SK-N-SH (cell line): ENCODE measurements at regions not wholly inside any gene's neighbourhood (a gene's known extent, or its start where the extent isn't known, plus 50 kb on each side); places are given as distances from the start of the nearest gene placed in this dataset.

Experiments used
- CTCF ChIA-PET: fragments of 300-600, 350-600 bp; formaldehyde crosslinking; extraction: SDS; loops from one replicate; lab custom pipeline; 2021; lab: Yijun Ruan, JAX
- POLR2A ChIA-PET: fragments of 350-600 bp; sonication (Branson Sonifier 250); formaldehyde crosslinking; extraction: SDS; loops from one replicate; lab custom pipeline; 2020; ENCODE audit warnings: antibody characterized with exemption, inconsistent platforms; lab: Yijun Ruan, JAX
- DNase-seq: peaks from one replicate; pipeline ENCODE4 v3.0.0; 2012
- H2AFZ ChIP-seq: fragments of 200-600 bp; sonication (generic); 2 replicates; pipeline ENCODE4 v1.8.1; 2016; ENCODE audit warnings: antibody characterized with exemption, mild to moderate bottlenecking, low read depth
- H3F3A ChIP-seq: fragments of 200-600 bp; sonication (generic); replicated peaks from 2 replicates; pipeline ENCODE3; 2016; ENCODE audit warnings: antibody characterized with exemption, mild to moderate bottlenecking; ENCODE audit not compliant: insufficient read depth
- H3K27ac ChIP-seq, 2 experiments: fragments of 200-500 bp in 1 of 2; fragments of 200-600 bp in 1 of 2; sonication (Bioruptor generic) in 1 of 2; sonication (generic), shearing (Covaris generic) in 1 of 2; 2 replicates each; pipeline versions ENCODE4 v1.5.1 to v1.6.1; 2014 to 2016; ENCODE audit warnings: low read depth in 2 of 2, inconsistent platforms in 1 of 2, low read length in 1 of 2, mild to moderate bottlenecking in 1 of 2, mixed read lengths in 1 of 2
- H3K27me3 ChIP-seq: fragments of 200-600 bp; sonication (generic), shearing (Covaris generic); 2 replicates; pipeline ENCODE4 v1.6.1; 2016; ENCODE audit warnings: mixed run types; ENCODE audit not compliant: insufficient read depth
- H3K36me3 ChIP-seq, 2 experiments: fragments of 200-500 bp in 1 of 2; fragments of 200-600 bp in 1 of 2; sonication (Bioruptor generic) in 1 of 2; sonication (generic) in 1 of 2; replicated peaks in 1 of 2; 2 replicates each; pipeline versions ENCODE3 to v1.5.1; 2014 to 2016; ENCODE audit warnings: low read length in 1 of 2, mild to moderate bottlenecking in 1 of 2; ENCODE audit not compliant: insufficient read depth in 2 of 2, control insufficient read depth in 1 of 2
- H3K4me1 ChIP-seq, 2 experiments: fragments of 200-500 bp in 1 of 2; fragments of 200-600 bp in 1 of 2; sonication (Bioruptor generic) in 1 of 2; sonication (generic), shearing (Covaris generic) in 1 of 2; 2 replicates each; pipeline versions ENCODE4 v1.5.1 to v1.6.1; 2014 to 2016; ENCODE audit warnings: low read depth in 1 of 2, low read length in 1 of 2, mixed run types in 1 of 2; ENCODE audit not compliant: insufficient read depth in 2 of 2, control insufficient read depth in 1 of 2
- H3K4me2 ChIP-seq: fragments of 200-600 bp; sonication (generic), shearing (Covaris generic); 2 replicates; pipeline ENCODE4 v1.6.1; 2017; ENCODE audit warnings: mixed run types
- H3K4me3 ChIP-seq, 2 experiments: fragments of 200-500 bp in 1 of 2; fragments of 200-600 bp in 1 of 2; sonication (Bioruptor generic) in 1 of 2; sonication (generic), shearing (Covaris generic) in 1 of 2; 2 replicates each; pipeline versions ENCODE4 v1.5.1 to v1.8.1; 2014 to 2016; ENCODE audit warnings: low read depth in 2 of 2, inconsistent platforms in 1 of 2, low read length in 1 of 2, mild to moderate bottlenecking in 1 of 2, mixed read lengths in 1 of 2, moderate library complexity in 1 of 2
- H3K79me2 ChIP-seq: fragments of 200-600 bp; sonication (generic); 2 replicates; pipeline ENCODE4 v1.8.1; 2017; ENCODE audit warnings: mild to moderate bottlenecking; ENCODE audit not compliant: insufficient read depth
- H3K9ac ChIP-seq: fragments of 200-600 bp; sonication (generic); 2 replicates; pipeline ENCODE4 v1.6.1; 2017; ENCODE audit warnings: mixed run types
- H3K9me2 ChIP-seq: fragments of 200-600 bp; sonication (generic); 2 replicates; pipeline ENCODE4 v1.6.1; 2017; ENCODE audit warnings: mixed run types
- H3K9me3 ChIP-seq: fragments of 200-600 bp; sonication (generic); 2 replicates; pipeline ENCODE4 v1.6.1; 2017; ENCODE audit warnings: mixed run types, mild to moderate bottlenecking, moderate library complexity
- H4K20me1 ChIP-seq: fragments of 200-600 bp; sonication (generic); 2 replicates; pipeline ENCODE4 v1.6.1; 2017; ENCODE audit warnings: mild to moderate bottlenecking, mixed run types; ENCODE audit not compliant: insufficient read depth
- ELF1 ChIP-seq: IDR thresholded peaks from 2 replicates; pipeline ENCODE4 v1.4.0; 2012
- EP300 ChIP-seq, 2 experiments: IDR thresholded peaks; 2 replicates each; pipeline versions ENCODE4 v1.4.0 to v1.6.1; 2012; ENCODE audit warnings: borderline replicate concordance in 1 of 2, low read depth in 1 of 2, low read length in 1 of 2
- FOSL2 ChIP-seq: IDR thresholded peaks from 2 replicates; pipeline ENCODE4 v1.4.0; 2012; ENCODE audit warnings: low read depth, mild to moderate bottlenecking, moderate library complexity, borderline replicate concordance
- FOXM1 ChIP-seq: IDR thresholded peaks from 2 replicates; pipeline ENCODE4 v1.4.0; 2012; ENCODE audit warnings: low read depth, mild to moderate bottlenecking
- GABPA ChIP-seq: IDR thresholded peaks from 2 replicates; pipeline ENCODE4 v1.4.0; 2012; ENCODE audit warnings: low read depth, mild to moderate bottlenecking
- GATA2 ChIP-seq: sonication (generic); formaldehyde crosslinking; IDR thresholded peaks from 2 replicates; pipeline ENCODE4 v1.5.0; 2020; ENCODE audit warnings: mild to moderate bottlenecking, missing genetic modification reagents
- MEF2A ChIP-seq: IDR thresholded peaks from 2 replicates; pipeline ENCODE4 v1.4.0; 2012; ENCODE audit warnings: low read depth, borderline replicate concordance
- POLR2AphosphoS5 ChIP-seq: IDR thresholded peaks from 2 replicates; pipeline ENCODE4 v1.6.1; 2012; ENCODE audit warnings: low read depth, low read length
- RAD21 ChIP-seq: IDR thresholded peaks from 2 replicates; pipeline ENCODE4 v1.6.1; 2012; ENCODE audit warnings: mild to moderate bottlenecking, low read length
- RCOR1 ChIP-seq: fragments of 150-350 bp; IDR thresholded peaks from 2 replicates; pipeline ENCODE4 v1.6.1; 2017; ENCODE audit warnings: antibody characterized with exemption, low read length
- RXRA ChIP-seq: IDR thresholded peaks from 2 replicates; pipeline ENCODE4 v1.4.0; 2012; ENCODE audit warnings: low read depth, mild to moderate bottlenecking, borderline replicate concordance
- SIN3A ChIP-seq: IDR thresholded peaks from 2 replicates; pipeline ENCODE4 v1.6.1; 2012; ENCODE audit warnings: low read depth, mild to moderate bottlenecking, low read length, moderate library complexity, borderline replicate concordance
- SMC3 ChIP-seq: IDR thresholded peaks from 2 replicates; pipeline ENCODE4 v1.6.1; 2012; ENCODE audit warnings: low read depth, low read length, improper control_type of control experiment
- TAF1 ChIP-seq: IDR thresholded peaks from 2 replicates; pipeline ENCODE4 v1.6.1; 2012; ENCODE audit warnings: low read depth, mild to moderate bottlenecking, low read length, moderate library complexity, borderline replicate concordance
- TCF12 ChIP-seq: IDR thresholded peaks from 2 replicates; pipeline ENCODE4 v1.4.0; 2012
- WGBS: methylation state at CpG from one replicate; pipeline ENCODE4 v1.1.6; 2017; ENCODE audit warnings: low lambda C conversion rate; 5-methylcytosine and 5-hydroxymethylcytosine counted together
- TF ChIP-seq, protein P1 (sequence below): fragments of 150-350 bp; IDR thresholded peaks from 2 replicates; pipeline ENCODE4 v1.6.1; 2016; ENCODE audit warnings: mild to moderate bottlenecking, low read depth, low read length
- TF ChIP-seq, protein P2 (sequence below): fragments of 150-350 bp; IDR thresholded peaks from 2 replicates; pipeline ENCODE4 v1.6.1; 2017; ENCODE audit warnings: antibody characterized with exemption, low read length, low read depth, borderline replicate concordance
- TF ChIP-seq, protein P3 (sequence below): IDR thresholded peaks from 2 replicates; pipeline ENCODE4 v1.4.0; 2012; ENCODE audit warnings: low read depth
- TF ChIP-seq, protein P4 (sequence below): IDR thresholded peaks from 2 replicates; pipeline ENCODE4 v1.4.0; 2012; ENCODE audit warnings: low read depth, borderline replicate concordance
- TF ChIP-seq, protein P5 (sequence below): IDR thresholded peaks from 2 replicates; pipeline ENCODE4 v1.4.0; 2012; ENCODE audit warnings: low read depth, borderline replicate concordance

DNA sequence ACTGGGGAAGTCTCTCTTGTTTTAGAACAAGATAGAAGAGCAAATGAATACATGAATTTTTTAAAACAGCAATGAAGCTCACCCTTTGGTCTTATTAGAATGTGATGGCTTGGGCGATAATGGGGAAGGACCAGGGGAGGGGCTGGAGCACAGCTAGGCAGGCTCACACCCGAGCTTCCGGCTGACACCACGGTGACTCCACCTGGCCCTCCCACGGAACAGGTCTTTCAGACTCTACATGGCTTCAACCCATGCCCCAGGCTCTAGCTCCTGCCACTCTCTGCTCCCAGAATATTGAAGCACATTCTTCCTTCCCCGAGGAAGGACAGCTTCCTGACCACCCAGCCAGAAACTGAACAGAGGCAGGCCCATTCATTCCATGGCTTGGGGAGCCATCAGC lies 127.5 kb upstream of the AGAP1 start (continued):
- TF ChIP-seq GATA2 (CRISPR knock-in tag) (no peak), POLR2AphosphoS5 (no peak)
- TF ChIP-seq, protein P1, sequence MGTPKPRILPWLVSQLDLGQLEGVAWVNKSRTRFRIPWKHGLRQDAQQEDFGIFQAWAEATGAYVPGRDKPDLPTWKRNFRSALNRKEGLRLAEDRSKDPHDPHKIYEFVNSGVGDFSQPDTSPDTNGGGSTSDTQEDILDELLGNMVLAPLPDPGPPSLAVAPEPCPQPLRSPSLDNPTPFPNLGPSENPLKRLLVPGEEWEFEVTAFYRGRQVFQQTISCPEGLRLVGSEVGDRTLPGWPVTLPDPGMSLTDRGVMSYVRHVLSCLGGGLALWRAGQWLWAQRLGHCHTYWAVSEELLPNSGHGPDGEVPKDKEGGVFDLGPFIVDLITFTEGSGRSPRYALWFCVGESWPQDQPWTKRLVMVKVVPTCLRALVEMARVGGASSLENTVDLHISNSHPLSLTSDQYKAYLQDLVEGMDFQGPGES: no peak
- TF ChIP-seq, protein P2, sequence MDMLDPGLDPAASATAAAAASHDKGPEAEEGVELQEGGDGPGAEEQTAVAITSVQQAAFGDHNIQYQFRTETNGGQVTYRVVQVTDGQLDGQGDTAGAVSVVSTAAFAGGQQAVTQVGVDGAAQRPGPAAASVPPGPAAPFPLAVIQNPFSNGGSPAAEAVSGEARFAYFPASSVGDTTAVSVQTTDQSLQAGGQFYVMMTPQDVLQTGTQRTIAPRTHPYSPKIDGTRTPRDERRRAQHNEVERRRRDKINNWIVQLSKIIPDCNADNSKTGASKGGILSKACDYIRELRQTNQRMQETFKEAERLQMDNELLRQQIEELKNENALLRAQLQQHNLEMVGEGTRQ: no peak
- TF ChIP-seq, all 33 proteins: peak for 0

DNA sequence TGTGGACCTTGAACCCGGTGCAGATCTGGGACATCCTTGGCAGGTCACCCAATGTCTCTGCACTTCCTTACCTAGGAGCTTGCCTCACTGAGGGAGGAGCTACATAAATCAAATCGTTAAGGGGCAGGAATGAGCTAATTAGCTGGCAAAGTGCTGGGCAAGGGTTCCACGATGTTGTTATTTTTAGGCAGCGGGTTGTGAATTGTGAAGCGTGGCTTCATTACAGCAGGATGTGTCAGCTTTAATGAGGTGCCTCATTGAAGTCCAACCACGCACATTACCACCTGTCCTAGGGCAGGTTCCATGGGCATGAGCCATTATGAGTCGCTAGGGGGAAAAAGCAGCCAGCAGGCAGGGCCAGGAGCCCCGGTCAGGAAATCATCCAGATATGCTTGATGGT lies 127.0 kb upstream of the AGAP1 start:
- no peak overlapping the region for H3K9ac ChIP-seq
- WGBS: 49% methylated on average over 8 of the region's 8 CpGs
- H3K9me2 ChIP-seq: no peaks in the 10 kb centered on the region
- H2AFZ ChIP-seq: no peak overlapping the region
- no peak overlapping the region for H3K27ac ChIP-seq
- no peak overlapping the region for H3K4me2 ChIP-seq
- H3K27me3 ChIP-seq: peaks cover 8% of the 10 kb centered on the region; the same call in 1 of the 2 replicates
- CTCF ChIA-PET: interaction anchor here (1.3 to 1.7 kb wide), 2 partner anchors 10 to 31 kb away, joined by 3 to 4 read pairs; no protein-coding TSS in a partner anchor
- DNase-seq: no peak
- H3K4me1 ChIP-seq: no peaks in the 10 kb centered on the region
- H3K36me3 ChIP-seq: no peaks in the 10 kb centered on the region
- H3K4me3 ChIP-seq: no peak overlapping the region
- POLR2A ChIA-PET: no interaction called here
- no peak for TF ChIP-seq POLR2AphosphoS5
- TF ChIP-seq TAF1: no peak
- TF ChIP-seq TCF12: no peak
- TF ChIP-seq SIN3A: no peak
- no peak for TF ChIP-seq RCOR1
- TF ChIP-seq, protein P3, sequence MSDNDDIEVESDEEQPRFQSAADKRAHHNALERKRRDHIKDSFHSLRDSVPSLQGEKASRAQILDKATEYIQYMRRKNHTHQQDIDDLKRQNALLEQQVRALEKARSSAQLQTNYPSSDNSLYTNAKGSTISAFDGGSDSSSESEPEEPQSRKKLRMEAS: no peak
- no peak for TF ChIP-seq FOXM1
- TF ChIP-seq GABPA: no peak
- TF ChIP-seq EP300 (IDR thresholded peaks at IDR 0.05; ENCODE audit: borderline replicate concordance in 1 of 2, low read depth in 1 of 2, low read length in 1 of 2): no peak
- no peak for TF ChIP-seq RXRA
- TF ChIP-seq, protein P4, sequence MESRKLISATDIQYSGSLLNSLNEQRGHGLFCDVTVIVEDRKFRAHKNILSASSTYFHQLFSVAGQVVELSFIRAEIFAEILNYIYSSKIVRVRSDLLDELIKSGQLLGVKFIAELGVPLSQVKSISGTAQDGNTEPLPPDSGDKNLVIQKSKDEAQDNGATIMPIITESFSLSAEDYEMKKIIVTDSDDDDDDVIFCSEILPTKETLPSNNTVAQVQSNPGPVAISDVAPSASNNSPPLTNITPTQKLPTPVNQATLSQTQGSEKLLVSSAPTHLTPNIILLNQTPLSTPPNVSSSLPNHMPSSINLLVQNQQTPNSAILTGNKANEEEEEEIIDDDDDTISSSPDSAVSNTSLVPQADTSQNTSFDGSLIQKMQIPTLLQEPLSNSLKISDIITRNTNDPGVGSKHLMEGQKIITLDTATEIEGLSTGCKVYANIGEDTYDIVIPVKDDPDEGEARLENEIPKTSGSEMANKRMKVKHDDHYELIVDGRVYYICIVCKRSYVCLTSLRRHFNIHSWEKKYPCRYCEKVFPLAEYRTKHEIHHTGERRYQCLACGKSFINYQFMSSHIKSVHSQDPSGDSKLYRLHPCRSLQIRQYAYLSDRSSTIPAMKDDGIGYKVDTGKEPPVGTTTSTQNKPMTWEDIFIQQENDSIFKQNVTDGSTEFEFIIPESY: no peak
- TF ChIP-seq RAD21: no peak
- no peak for TF ChIP-seq ELF1
- TF ChIP-seq FOSL2: no peak
- TF ChIP-seq, protein P5, sequence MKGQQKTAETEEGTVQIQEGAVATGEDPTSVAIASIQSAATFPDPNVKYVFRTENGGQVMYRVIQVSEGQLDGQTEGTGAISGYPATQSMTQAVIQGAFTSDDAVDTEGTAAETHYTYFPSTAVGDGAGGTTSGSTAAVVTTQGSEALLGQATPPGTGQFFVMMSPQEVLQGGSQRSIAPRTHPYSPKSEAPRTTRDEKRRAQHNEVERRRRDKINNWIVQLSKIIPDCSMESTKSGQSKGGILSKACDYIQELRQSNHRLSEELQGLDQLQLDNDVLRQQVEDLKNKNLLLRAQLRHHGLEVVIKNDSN: no peak
- TF ChIP-seq MEF2A: no peak
- no peak for TF ChIP-seq SMC3
- TF ChIP-seq, protein P1: no peak
- TF ChIP-seq, all 33 proteins: peak for 0
- no peaks in the 10 kb centered on the region for H4K20me1 ChIP-seq
- H3K9me3 ChIP-seq: no peaks in the 10 kb centered on the region
- no peaks in the 10 kb centered on the region for H3F3A ChIP-seq
- H3K79me2 ChIP-seq: no peaks in the 10 kb centered on the region
